NT2/D1 (cell line): ENCODE measurements at regions not wholly inside any gene's neighbourhood (a gene's known extent, or its start where the extent isn't known, plus 50 kb on each side); places are given as distances from the start of the nearest gene placed in this dataset.

Experiments used
- SUZ12 ChIP-seq: IDR thresholded peaks from 2 replicates; pipeline ENCODE4 v1.6.1; 2011; ENCODE audit not compliant: insufficient read length, insufficient read depth; ENCODE audit errors: extremely low read depth
- YY1 ChIP-seq: IDR thresholded peaks from 2 replicates; pipeline ENCODE4 v1.6.1; 2011; ENCODE audit not compliant: insufficient read length, insufficient read depth
- ZNF274 ChIP-seq: IDR thresholded peaks from 2 replicates; pipeline ENCODE4 v1.6.1; 2011; ENCODE audit warnings: mild to moderate bottlenecking, low read depth, low read length

DNA sequence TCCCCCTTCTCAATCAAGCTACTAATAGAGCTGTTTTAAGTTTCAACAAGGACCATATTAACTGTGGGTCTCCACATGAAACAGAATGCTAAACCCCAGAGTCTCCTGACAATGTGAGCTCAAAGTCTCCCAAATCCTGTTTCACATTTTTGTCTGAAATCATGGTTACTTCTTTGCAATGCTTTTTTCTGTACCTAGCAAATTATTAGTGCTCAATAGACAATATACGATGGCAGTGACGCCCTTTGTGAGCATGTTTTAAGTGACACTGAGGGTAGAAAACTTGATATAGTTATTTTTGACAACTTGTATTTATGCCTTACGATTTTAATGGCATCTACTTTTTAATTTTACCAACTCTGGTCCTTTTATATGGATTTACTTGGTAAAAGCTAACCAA lies 85.4 kb upstream of the SOX5 start:
- TF ChIP-seq YY1 (no peak), SUZ12 (no peak), ZNF274 (no peak)
